ENCODE measurements at regions not wholly inside any gene's neighbourhood (a gene's known extent, or its start where the extent isn't known, plus 50 kb on each side); places are given as distances from the start of the nearest gene placed in this dataset.
A peak's percentile ranks its signal among the peaks of the same experiment; 100 is the strongest.
"Not testable (repeated sequence)": the region's sequence is repeated elsewhere in the genome, so short reads cannot be mapped to it uniquely, and the experiment has no call there.

DNA sequence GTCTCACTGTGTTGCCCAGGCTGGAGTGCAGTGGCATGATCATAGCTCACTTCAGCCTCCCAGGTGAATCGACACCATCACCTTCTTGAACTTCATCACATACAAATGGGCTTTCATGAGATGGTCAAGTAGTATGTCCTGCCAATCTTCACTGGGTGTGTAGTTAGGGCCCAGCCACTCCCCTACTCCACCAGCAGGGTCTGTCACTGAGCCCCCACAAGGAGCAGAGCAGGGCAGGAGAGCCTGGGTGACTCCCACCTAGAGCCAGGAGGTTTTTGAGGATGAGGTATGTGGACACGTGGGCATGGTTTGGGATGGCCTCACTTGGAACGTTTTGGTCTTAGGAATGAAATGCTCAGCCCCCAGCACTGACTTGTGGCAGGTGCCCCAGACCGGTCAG is 4037.7 kb upstream of the TPTE start:
- not testable (repeated sequence) for H3K27ac ChIP-seq (ENCODE audit: low read depth, low read length); H3K9ac ChIP-seq (ENCODE audit: low read length in 5 of 5); H3K36me3 ChIP-seq (ENCODE audit: control insufficient read depth in 5 of 5, insufficient read depth in 5 of 5, low read length in 5 of 5); H3K27me3 ChIP-seq (ENCODE audit: control insufficient read depth in 5 of 5, insufficient read depth in 4 of 5, low read length in 5 of 5); H3K4me3 ChIP-seq (ENCODE audit: low read depth in 1 of 5, low read length in 5 of 5); H3K4me1 ChIP-seq (ENCODE audit: control insufficient read depth in 5 of 5, insufficient read depth in 5 of 5, low read length in 5 of 5); H3K9me3 ChIP-seq (ENCODE audit: control insufficient read depth in 5 of 5, low read length in 5 of 5)

DNA sequence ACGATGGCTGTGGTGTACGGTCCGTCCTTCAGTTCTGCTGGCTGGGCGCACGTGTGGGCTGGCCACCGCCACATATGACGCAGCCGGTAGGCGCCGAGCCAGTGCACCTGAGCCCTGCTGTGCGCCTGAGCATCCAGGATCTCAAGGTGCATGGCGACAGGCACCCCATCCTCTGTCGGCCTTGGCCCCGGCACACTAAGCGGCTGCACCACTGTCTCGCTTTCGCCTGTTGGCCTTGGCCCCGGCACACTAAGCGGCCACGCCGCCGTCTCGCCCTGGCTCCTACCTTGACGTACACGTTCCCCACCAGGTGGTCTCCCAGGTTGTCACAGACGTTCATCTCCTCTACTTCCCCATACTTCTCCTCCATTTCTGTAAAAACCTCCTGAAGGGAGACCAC is 4034.6 kb upstream of the TPTE start:
- not testable (repeated sequence) for H3K36me3 ChIP-seq (ENCODE audit: control insufficient read depth in 5 of 5, insufficient read depth in 5 of 5, low read length in 5 of 5); H3K27me3 ChIP-seq (ENCODE audit: control insufficient read depth in 5 of 5, insufficient read depth in 4 of 5, low read length in 5 of 5); H3K4me1 ChIP-seq (ENCODE audit: control insufficient read depth in 5 of 5, insufficient read depth in 5 of 5, low read length in 5 of 5); H3K9ac ChIP-seq (ENCODE audit: low read length in 5 of 5); H3K9me3 ChIP-seq (ENCODE audit: control insufficient read depth in 5 of 5, low read length in 5 of 5); H3K27ac ChIP-seq (ENCODE audit: low read depth, low read length); H3K4me3 ChIP-seq (ENCODE audit: low read depth in 1 of 5, low read length in 5 of 5)

DNA sequence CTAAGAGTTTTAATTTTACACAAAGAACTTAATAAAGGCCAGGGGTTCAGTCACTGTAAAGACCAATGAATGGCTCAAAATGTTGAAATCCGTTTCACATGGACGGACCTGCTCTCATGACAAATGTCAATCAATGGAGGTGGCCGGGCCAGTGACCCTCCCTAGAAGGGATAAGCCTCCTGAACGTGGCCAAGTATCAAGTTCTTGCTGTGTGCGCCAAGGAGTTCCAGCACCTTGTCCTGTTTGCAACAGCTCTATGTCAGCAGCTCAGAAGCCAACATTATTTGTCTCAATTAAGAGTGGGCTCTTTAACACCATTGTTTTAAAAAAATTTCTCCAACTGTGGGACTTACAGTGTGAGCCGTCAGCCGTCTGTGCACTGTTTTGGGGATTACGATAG is 4028.7 kb upstream of the TPTE start:
- H3K27me3 ChIP-seq (ENCODE audit: control insufficient read depth in 5 of 5, insufficient read depth in 4 of 5, low read length in 5 of 5); H3K4me1 ChIP-seq (ENCODE audit: control insufficient read depth in 5 of 5, insufficient read depth in 5 of 5, low read length in 5 of 5); H3K4me3 ChIP-seq (ENCODE audit: low read depth in 1 of 5, low read length in 5 of 5); H3K36me3 ChIP-seq (ENCODE audit: control insufficient read depth in 5 of 5, insufficient read depth in 5 of 5, low read length in 5 of 5); H3K9ac ChIP-seq (ENCODE audit: low read length in 5 of 5); H3K27ac ChIP-seq (ENCODE audit: low read depth, low read length); H3K9me3 ChIP-seq (ENCODE audit: control insufficient read depth in 5 of 5, low read length in 5 of 5): not testable (repeated sequence)

DNA sequence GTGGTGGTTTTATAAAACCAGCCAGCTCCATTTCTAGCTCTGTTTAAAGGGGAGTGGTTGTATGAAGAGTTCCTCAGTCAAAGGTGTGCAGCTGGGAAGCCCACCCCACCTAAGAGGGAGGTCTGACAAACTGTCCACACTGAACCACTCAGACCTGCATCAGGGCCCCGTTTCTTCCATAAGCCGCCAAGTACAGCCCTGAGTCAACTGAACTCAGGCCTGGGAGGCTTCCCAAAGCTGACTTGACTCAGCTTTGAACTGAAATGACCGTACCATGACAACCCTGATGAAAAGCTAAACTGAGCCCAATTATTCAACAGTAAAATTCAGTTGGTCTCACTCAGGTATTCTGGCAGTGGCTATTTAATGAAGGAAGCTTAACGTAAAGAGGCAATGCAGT is 4027.4 kb upstream of the TPTE start:
- not testable (repeated sequence) for H3K9me3 ChIP-seq (ENCODE audit: control insufficient read depth in 5 of 5, low read length in 5 of 5)

DNA sequence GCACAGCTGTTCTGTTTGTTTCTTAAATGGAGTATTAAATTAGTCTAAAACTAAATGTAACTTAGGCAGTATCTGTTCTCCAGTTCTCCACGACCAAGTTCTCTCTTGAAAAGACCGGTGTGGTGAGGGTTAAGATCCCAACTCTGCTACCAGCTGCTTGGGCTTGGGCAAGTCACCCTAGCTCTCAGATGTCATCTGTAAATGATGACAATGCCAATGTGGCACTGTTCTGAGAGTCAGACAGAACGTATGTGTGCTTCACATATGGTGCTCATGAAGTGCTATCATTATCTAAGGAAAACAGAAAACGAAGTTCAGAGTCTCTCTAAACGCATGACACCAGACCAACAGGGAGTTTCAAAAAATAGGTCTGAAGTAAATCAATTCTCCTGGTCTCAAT is 4025.0 kb upstream of the TPTE start:
- not testable (repeated sequence) for H3K4me1 ChIP-seq (ENCODE audit: control insufficient read depth in 5 of 5, insufficient read depth in 5 of 5, low read length in 5 of 5); H3K27ac ChIP-seq (ENCODE audit: low read depth, low read length); H3K4me3 ChIP-seq (ENCODE audit: low read depth in 1 of 5, low read length in 5 of 5); H3K27me3 ChIP-seq (ENCODE audit: control insufficient read depth in 5 of 5, insufficient read depth in 4 of 5, low read length in 5 of 5); H3K9me3 ChIP-seq (ENCODE audit: control insufficient read depth in 5 of 5, low read length in 5 of 5); H3K9ac ChIP-seq (ENCODE audit: low read length in 5 of 5); H3K36me3 ChIP-seq (ENCODE audit: control insufficient read depth in 5 of 5, insufficient read depth in 5 of 5, low read length in 5 of 5)

More for the DNA sequence above, 4027.4 kb upstream of the TPTE start:
- not testable (repeated sequence) for H3K27me3 ChIP-seq (ENCODE audit: control insufficient read depth in 5 of 5, insufficient read depth in 4 of 5, low read length in 5 of 5); H3K36me3 ChIP-seq (ENCODE audit: control insufficient read depth in 5 of 5, insufficient read depth in 5 of 5, low read length in 5 of 5); H3K4me3 ChIP-seq (ENCODE audit: low read depth in 1 of 5, low read length in 5 of 5); H3K9ac ChIP-seq (ENCODE audit: low read length in 5 of 5); H3K4me1 ChIP-seq (ENCODE audit: control insufficient read depth in 5 of 5, insufficient read depth in 5 of 5, low read length in 5 of 5); H3K27ac ChIP-seq (ENCODE audit: low read depth, low read length)

DNA sequence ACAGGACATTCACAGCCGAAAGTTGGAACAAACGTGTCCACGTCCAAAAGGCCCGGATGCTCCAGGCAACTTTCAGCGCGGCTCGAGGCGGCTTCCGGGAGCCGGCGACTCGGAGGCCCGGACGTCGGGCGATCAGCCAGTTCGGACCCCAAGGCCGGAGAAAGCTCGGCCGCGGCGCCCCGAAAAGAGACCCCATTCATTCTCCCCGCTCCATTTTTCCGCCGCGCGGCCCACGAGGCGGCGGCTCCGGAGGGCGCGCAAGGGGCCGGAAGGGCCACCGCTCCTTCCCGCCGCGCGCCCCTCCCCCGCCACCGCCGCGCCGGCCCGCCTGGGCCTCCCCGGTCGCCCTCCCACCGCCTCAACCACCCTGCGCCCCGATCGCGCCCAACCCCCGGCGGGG is 4022.7 kb upstream of the TPTE start:
- not testable (repeated sequence) for H3K27ac ChIP-seq (ENCODE audit: low read depth, low read length); H3K9ac ChIP-seq (ENCODE audit: low read length in 5 of 5); H3K27me3 ChIP-seq (ENCODE audit: control insufficient read depth in 5 of 5, insufficient read depth in 4 of 5, low read length in 5 of 5); H3K4me1 ChIP-seq (ENCODE audit: control insufficient read depth in 5 of 5, insufficient read depth in 5 of 5, low read length in 5 of 5); H3K9me3 ChIP-seq (ENCODE audit: control insufficient read depth in 5 of 5, low read length in 5 of 5); H3K36me3 ChIP-seq (ENCODE audit: control insufficient read depth in 5 of 5, insufficient read depth in 5 of 5, low read length in 5 of 5)
- peak overlapping the region in 1 of 5 donors; percentile 51 for H3K4me3 ChIP-seq (ENCODE audit: low read depth in 1 of 5, low read length in 5 of 5)

DNA sequence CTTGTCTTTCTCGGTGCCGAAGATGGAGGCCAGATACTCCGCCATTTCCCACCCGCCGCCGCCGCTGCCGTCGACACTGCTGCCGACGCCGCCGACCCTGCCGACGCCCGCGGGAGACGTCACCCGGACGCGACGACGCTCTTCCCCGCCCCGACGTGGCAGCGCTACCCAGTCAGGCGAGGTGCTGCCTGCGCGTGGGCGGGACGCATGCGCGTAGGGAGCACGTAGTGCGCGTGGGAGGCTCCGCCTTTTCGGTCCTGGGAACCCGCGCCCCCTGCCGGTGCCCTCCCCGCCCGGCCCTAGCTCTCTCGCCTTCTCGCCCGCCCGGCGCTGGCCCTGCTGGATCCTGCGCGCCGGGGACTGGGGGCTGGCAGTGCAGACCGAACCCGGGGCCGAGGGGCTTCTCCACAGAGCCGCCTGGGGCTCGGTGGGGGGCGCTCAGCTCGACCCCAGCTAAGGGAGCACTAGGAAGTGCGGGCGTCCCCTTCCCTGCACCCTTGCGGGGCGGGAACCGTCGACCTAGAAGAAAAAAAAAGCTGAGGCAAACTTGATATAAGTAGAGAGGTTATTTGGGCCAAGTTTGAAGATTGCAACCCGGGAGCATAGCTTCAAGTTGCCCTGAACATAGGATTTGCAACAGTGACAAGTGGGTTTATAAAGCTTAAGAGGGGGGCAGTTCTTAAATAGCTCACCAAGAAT is 4022.1 kb upstream of the TPTE start:
- not testable (repeated sequence) for H3K4me1 ChIP-seq (ENCODE audit: control insufficient read depth in 5 of 5, insufficient read depth in 5 of 5, low read length in 5 of 5); H3K36me3 ChIP-seq (ENCODE audit: control insufficient read depth in 5 of 5, insufficient read depth in 5 of 5, low read length in 5 of 5); H3K27me3 ChIP-seq (ENCODE audit: control insufficient read depth in 5 of 5, insufficient read depth in 4 of 5, low read length in 5 of 5); H3K9ac ChIP-seq (ENCODE audit: low read length in 5 of 5); H3K27ac ChIP-seq (ENCODE audit: low read depth, low read length); H3K9me3 ChIP-seq (ENCODE audit: control insufficient read depth in 5 of 5, low read length in 5 of 5); H3K4me3 ChIP-seq (ENCODE audit: low read depth in 1 of 5, low read length in 5 of 5)

DNA sequence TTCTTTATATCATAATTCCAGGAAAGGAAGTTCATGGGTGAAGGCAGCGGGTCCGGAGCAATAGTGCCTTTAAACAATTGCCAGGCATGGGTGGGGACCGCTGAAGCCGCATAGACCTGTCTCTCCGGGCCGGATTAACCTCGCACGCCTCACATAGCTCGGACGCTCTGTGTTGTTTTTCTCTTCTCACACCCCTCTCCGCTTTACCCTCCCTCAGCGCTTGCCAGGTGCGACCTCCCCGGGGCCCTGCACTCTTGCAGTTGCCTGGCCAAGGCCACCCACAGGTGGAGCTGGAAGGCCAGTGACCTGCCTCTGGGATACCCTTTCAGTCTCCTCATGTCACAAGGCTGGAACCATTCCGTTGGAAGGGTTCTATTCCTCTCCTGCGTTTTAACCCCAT is 4021.5 kb upstream of the TPTE start:
- not testable (repeated sequence) for H3K9ac ChIP-seq (ENCODE audit: low read length in 5 of 5); H3K27me3 ChIP-seq (ENCODE audit: control insufficient read depth in 5 of 5, insufficient read depth in 4 of 5, low read length in 5 of 5); H3K9me3 ChIP-seq (ENCODE audit: control insufficient read depth in 5 of 5, low read length in 5 of 5); H3K4me3 ChIP-seq (ENCODE audit: low read depth in 1 of 5, low read length in 5 of 5); H3K36me3 ChIP-seq (ENCODE audit: control insufficient read depth in 5 of 5, insufficient read depth in 5 of 5, low read length in 5 of 5); H3K4me1 ChIP-seq (ENCODE audit: control insufficient read depth in 5 of 5, insufficient read depth in 5 of 5, low read length in 5 of 5); H3K27ac ChIP-seq (ENCODE audit: low read depth, low read length)

DNA sequence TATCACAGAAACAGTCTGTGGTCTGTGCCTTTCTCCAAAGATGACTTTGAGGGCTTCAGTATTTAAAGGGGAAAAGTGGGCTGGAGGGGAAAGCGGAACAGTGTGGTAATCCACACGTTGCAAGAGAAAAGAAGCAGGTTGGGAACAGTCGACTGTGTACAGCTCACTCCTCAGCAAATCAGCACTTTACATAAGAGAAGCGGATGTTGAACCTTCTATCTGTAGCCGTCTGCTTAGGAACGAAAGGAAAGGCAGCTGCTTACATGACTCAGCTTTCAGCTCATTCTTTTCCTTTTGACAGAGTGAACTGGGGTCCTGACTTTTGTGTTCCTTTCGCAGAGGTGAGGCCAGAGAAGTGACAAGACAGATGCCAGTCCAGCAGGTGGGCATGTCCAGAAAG is 4020.7 kb upstream of the TPTE start:
- H3K36me3 ChIP-seq (ENCODE audit: control insufficient read depth in 5 of 5, insufficient read depth in 5 of 5, low read length in 5 of 5); H3K27ac ChIP-seq (ENCODE audit: low read depth, low read length); H3K27me3 ChIP-seq (ENCODE audit: control insufficient read depth in 5 of 5, insufficient read depth in 4 of 5, low read length in 5 of 5); H3K4me1 ChIP-seq (ENCODE audit: control insufficient read depth in 5 of 5, insufficient read depth in 5 of 5, low read length in 5 of 5); H3K4me3 ChIP-seq (ENCODE audit: low read depth in 1 of 5, low read length in 5 of 5); H3K9ac ChIP-seq (ENCODE audit: low read length in 5 of 5); H3K9me3 ChIP-seq (ENCODE audit: control insufficient read depth in 5 of 5, low read length in 5 of 5): not testable (repeated sequence)

DNA sequence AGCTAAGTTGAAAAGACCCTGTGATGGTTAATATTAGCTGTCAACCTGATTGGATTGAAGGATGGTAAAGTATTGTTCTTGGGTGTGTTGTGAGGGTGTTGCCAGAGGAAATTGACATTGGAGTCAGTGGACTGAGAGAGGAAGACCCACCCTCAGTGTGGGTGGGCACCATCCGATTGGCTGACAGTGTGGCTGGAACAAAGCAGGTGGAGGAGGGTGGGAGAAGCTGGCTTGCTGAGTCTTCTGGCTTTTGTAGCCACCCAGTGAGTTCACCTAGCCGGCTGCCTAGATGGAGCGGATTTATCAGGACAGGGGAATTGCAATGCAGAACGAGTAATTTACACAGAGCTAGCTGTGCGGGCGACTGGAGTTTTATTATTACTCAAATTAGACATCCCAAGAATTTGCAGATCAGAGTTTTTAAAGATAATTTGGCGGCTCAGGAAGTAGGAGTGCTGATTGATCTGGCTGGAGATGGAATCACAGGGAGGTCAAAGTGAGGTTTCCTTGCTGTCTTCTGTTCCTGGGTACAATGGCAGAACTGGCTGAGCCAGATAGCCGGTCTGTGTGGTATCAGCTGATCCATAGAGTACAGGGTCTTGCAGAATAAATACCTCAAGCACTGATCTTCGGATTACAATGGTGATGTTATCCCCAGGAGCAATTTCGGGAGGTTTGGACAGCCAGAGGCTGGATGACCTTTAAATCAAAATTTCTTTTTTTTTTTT is 4015.1 kb upstream of the TPTE start:
- not testable (repeated sequence) for H3K4me3 ChIP-seq (ENCODE audit: low read depth in 1 of 5, low read length in 5 of 5); H3K9me3 ChIP-seq (ENCODE audit: control insufficient read depth in 5 of 5, low read length in 5 of 5); H3K9ac ChIP-seq (ENCODE audit: low read length in 5 of 5); H3K27me3 ChIP-seq (ENCODE audit: control insufficient read depth in 5 of 5, insufficient read depth in 4 of 5, low read length in 5 of 5); H3K4me1 ChIP-seq (ENCODE audit: control insufficient read depth in 5 of 5, insufficient read depth in 5 of 5, low read length in 5 of 5); H3K27ac ChIP-seq (ENCODE audit: low read depth, low read length); H3K36me3 ChIP-seq (ENCODE audit: control insufficient read depth in 5 of 5, insufficient read depth in 5 of 5, low read length in 5 of 5)

All from subcutaneous abdominal adipose tissue (tissue), 5 donors.